PC-9 (cell line): ENCODE measurements at regions not wholly inside any gene's neighbourhood (a gene's known extent, or its start where the extent isn't known, plus 50 kb on each side); places are given as distances from the start of the nearest gene placed in this dataset.

Experiments
- BruUV-seq: library from RNA; stranded (reverse); fragments of 400-500 nt; replicated peaks from 2 replicates; lab custom pipeline; 2021; lab: Mats Ljungman, UMichigan
- CTCF ChIA-PET: fragments of 300-600 bp; sonication (Branson Sonifier 250); formaldehyde crosslinking; loops from one replicate; lab custom pipeline; 2022; ENCODE audit warnings: antibody characterized with exemption; lab: Charles Lee
- POLR2A ChIA-PET: fragments of 300-600 bp; sonication (Branson Sonifier 250); formaldehyde crosslinking; loops from one replicate; lab custom pipeline; 2022; ENCODE audit warnings: antibody characterized with exemption; ENCODE audit not compliant: unreplicated experiment; lab: Charles Lee
- DNase-seq, 2 experiments: peaks; one replicate each; pipeline versions ENCODE4 v3.0.0 to v3.0.0-alpha.2; 2015 to 2022; ENCODE audit warnings: mixed read lengths in 1 of 2
- H2AFZ ChIP-seq: fragments of 200-600 bp; sonication (generic); 2 replicates; pipeline ENCODE4 v1.8.1; 2017; ENCODE audit warnings: antibody characterized with exemption
- H3F3A ChIP-seq: fragments of 200-600 bp; sonication (generic); 2 replicates; pipeline ENCODE4 v1.8.1; 2017; ENCODE audit warnings: antibody characterized with exemption, mild to moderate bottlenecking, low read depth; ENCODE audit not compliant: insufficient read depth
- H3K27ac ChIP-seq: fragments of 200-600 bp; sonication (generic); 2 replicates; pipeline ENCODE4 v1.6.1; 2016; ENCODE audit warnings: mixed run types
- H3K27me3 ChIP-seq: fragments of 200-600 bp; sonication (generic); 2 replicates; pipeline ENCODE4 v1.6.1; 2016; ENCODE audit warnings: low read depth, mixed run types; ENCODE audit not compliant: insufficient read depth
- H3K36me3 ChIP-seq: fragments of 200-600 bp; sonication (generic); 2 replicates; pipeline ENCODE4 v1.6.1; 2016; ENCODE audit warnings: low read depth, mixed run types
- H3K4me1 ChIP-seq: fragments of 200-600 bp; sonication (generic); replicated peaks from 2 replicates; pipeline ENCODE4 v1.6.1; 2016; ENCODE audit warnings: mixed run types; ENCODE audit not compliant: insufficient read depth
- H3K4me2 ChIP-seq: fragments of 200-600 bp; sonication (generic); 2 replicates; pipeline ENCODE4 v1.6.1; 2017; ENCODE audit warnings: mixed run types
- H3K4me3 ChIP-seq: fragments of 200-600 bp; sonication (generic); 2 replicates; pipeline ENCODE4 v1.6.1; 2016; ENCODE audit warnings: mixed run types
- H3K79me2 ChIP-seq: fragments of 200-600 bp; sonication (generic); 2 replicates; pipeline ENCODE4 v1.6.1; 2017; ENCODE audit warnings: low read depth, mixed run types
- H3K9me2 ChIP-seq: fragments of 200-600 bp; sonication (generic); 2 replicates; pipeline ENCODE4 v1.8.1; 2017; ENCODE audit warnings: mild to moderate bottlenecking; ENCODE audit not compliant: insufficient read depth
- H3K9me3 ChIP-seq: fragments of 200-600 bp; sonication (generic); 2 replicates; pipeline ENCODE4 v1.8.1; 2016; ENCODE audit warnings: low read depth; ENCODE audit not compliant: insufficient read depth
- H4K20me1 ChIP-seq: fragments of 200-600 bp; sonication (generic); 2 replicates; pipeline ENCODE4 v1.8.1; 2017; ENCODE audit not compliant: insufficient read depth
- CTCF ChIP-seq: fragments of 200-600 bp; sonication (generic); conservative IDR thresholded peaks from 2 replicates; pipeline ENCODE4 v1.6.1; 2017; ENCODE audit warnings: mixed run types, antibody characterized with exemption, mild to moderate bottlenecking, moderate library complexity
- EZH2 ChIP-seq: fragments of 200-600 bp; sonication (generic); IDR thresholded peaks from 2 replicates; pipeline ENCODE4 v1.8.0; 2017; ENCODE audit warnings: antibody characterized with exemption, low read depth
- intact Hi-C: fragments of 100-400 bp; cut with micrococcal nuclease; formaldehyde crosslinking; loops from one replicate; pipeline ENCODE4 v1.10.0; 2022; ENCODE audit not compliant: unreplicated experiment

- ChIA-PET CTCF (no interaction called here), POLR2A (no interaction called here)
- BruUV-seq, result no TSS peak
- no peaks in the 10 kb centered on the region for H4K20me1 ChIP-seq
- H3K4me3 ChIP-seq, result no peak overlapping the region
- H3K27ac ChIP-seq, result no peak overlapping the region
- TF ChIP-seq CTCF (no peak), EZH2 (no peak)
- H3K4me2 ChIP-seq, result no peak overlapping the region
- no peaks in the 10 kb centered on the region for H3K27me3 ChIP-seq
- DNase-seq, result no peak
- no peaks in the 10 kb centered on the region for H3F3A ChIP-seq
- H2AFZ ChIP-seq, result no peak overlapping the region
- no peaks in the 10 kb centered on the region for H3K79me2 ChIP-seq
- peaks cover 2% of the 10 kb centered on the region; the same call in 1 of the 2 replicates for H3K9me3 ChIP-seq
- no peaks in the 10 kb centered on the region for H3K9me2 ChIP-seq
- H3K36me3 ChIP-seq, result no peaks in the 10 kb centered on the region
- intact Hi-C loops, result no loop called here
- H3K4me1 ChIP-seq, result no peaks in the 10 kb centered on the region
Observed at GRCh38 chr5:82523633-82524032, 245.5 kb upstream of the RPS23 start.

GRCh38 chr5:82522897-82523296 lies 244.7 kb upstream of the RPS23 start:
- H3K27me3 ChIP-seq, result no peaks in the 10 kb centered on the region
- intact Hi-C loops, result no loop called here
- no peak overlapping the region for H3K27ac ChIP-seq
- H3F3A ChIP-seq, result no peaks in the 10 kb centered on the region
- H4K20me1 ChIP-seq, result no peaks in the 10 kb centered on the region
- H2AFZ ChIP-seq, result no peak overlapping the region
- no peaks in the 10 kb centered on the region for H3K4me1 ChIP-seq
- H3K36me3 ChIP-seq, result no peaks in the 10 kb centered on the region
- H3K79me2 ChIP-seq, result no peaks in the 10 kb centered on the region
- ChIA-PET CTCF (no interaction called here), POLR2A (no interaction called here)
- H3K9me2 ChIP-seq, result no peaks in the 10 kb centered on the region
- H3K4me2 ChIP-seq, result no peak overlapping the region
- no peak for DNase-seq
- no peak overlapping the region for H3K4me3 ChIP-seq
- H3K9me3 ChIP-seq, result no peaks in the 10 kb centered on the region
- TF ChIP-seq CTCF (no peak), EZH2 (no peak)
- no TSS peak for BruUV-seq

DNA sequence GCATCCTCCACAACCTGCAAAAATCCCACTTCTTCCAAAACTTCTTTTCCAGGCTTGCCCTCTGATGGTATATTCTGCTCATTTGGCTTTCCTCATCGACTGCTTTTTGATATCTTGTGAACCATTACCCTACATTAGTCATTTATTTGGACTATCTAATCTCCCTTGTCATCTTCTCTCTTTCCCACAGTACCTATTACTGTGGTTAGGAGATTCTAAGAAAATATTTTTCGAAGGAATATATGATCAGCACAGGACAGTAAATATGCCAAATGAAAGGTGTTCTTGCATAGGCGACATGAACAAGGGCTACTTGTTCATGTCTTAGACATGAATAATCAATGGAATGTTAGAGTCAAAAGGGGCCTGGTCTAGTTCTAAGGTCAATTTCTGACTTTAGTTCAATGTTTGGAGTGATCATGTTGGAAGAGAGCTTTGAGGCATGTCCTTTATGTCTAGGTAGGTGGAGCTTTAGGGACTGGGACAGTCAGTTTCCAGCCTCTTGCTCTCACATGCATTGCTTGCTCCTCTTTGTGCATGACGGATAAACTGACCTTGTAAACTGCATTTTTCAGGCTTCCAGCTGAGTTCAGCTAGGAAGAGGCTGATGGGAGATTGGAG lies 243.4 kb upstream of the RPS23 start:
- no peak for TF ChIP-seq CTCF
- TF ChIP-seq EZH2, result no peak
- Histone ChIP-seq H3F3A (no peaks in the 10 kb centered on the region), H3K4me2 (no peak overlapping the region), H2AFZ (no peak overlapping the region), H3K9me3 (no peaks in the 10 kb centered on the region), H3K4me1 (no peaks in the 10 kb centered on the region), H3K36me3 (no peaks in the 10 kb centered on the region), H3K27me3 (no peaks in the 10 kb centered on the region), H3K9me2 (no peaks in the 10 kb centered on the region), H3K79me2 (no peaks in the 10 kb centered on the region), H3K27ac (no peak overlapping the region), H4K20me1 (no peaks in the 10 kb centered on the region), H3K4me3 (no peak overlapping the region)
- intact Hi-C loops, result no loop called here
- no peak for DNase-seq
- POLR2A ChIA-PET, result no interaction called here
- CTCF ChIA-PET, result no interaction called here
- no TSS peak for BruUV-seq
